ENCODE measurements at regions not wholly inside any gene's neighbourhood (a gene's known extent, or its start where the extent isn't known, plus 50 kb on each side); places are given as distances from the start of the nearest gene placed in this dataset.
"Not testable (repeated sequence)": the region's sequence is repeated elsewhere in the genome, so short reads cannot be mapped to it uniquely, and the experiment has no call there.

DNA sequence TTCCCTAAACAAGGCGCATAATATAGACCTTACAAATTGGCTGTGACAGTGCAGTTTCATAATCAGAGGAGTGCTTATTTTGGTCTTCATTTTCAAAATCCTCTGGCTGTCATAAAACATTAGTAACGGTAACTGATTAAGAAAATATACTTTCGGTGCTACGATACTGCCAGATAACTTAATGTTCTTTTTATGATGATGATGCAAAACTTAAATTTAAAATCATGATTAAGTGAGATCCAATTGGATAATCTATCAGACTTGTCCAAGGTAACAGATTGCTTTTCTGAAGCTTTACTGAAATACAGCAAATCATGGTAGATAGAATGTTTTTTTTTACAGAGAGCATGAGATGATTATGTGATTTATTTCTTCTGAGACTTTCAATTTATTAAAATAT, 364.2 kb upstream of the CNTN3 start:
- no peak for DNase-seq (ENCODE audit: low read depth)

DNA sequence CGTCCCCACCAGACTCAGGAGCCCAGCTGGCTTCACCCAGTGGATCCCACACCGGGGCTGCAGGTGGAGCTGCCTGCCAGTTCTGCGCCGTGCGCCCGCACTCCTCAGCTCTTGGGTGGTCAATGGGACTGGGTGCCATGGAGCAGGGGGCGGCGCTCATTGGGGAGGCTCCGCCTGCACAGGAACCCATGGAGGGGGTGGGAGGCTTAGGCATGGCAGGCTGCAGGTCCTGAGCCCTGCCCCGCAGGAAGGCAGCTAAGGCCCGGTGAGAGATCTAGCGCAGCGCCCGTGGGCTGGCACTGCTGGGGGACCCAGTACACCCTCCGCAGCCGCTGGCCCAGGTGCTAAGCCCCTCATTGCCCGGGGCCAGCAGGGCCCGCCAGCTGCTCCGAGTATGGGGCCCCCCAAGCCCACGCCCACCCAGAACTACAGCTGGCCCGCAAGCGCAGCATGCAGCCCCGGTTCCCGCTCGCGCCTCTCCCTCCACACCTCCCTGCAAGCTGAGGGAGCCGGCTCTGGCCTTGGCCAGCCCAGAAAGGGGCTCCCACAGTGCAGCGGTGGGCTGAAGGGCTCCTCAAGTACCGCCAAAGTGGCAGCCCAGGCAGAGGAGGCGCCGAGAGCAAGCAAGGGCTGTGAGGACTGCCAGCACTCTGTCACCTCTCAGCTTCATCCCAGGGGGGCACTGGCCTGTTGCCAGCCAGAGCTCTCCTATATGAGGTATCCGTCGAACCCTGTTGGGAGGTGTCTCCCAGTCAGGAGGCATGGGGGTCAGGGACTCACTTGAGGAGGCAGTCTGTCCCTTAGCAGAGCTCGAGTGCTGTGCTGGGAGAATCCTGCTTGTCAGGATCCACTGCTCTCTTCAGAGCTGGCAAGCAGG, 370.8 kb upstream of the CNTN3 start:
- DNase-seq (ENCODE audit: low read depth), result not testable (repeated sequence)

DNA sequence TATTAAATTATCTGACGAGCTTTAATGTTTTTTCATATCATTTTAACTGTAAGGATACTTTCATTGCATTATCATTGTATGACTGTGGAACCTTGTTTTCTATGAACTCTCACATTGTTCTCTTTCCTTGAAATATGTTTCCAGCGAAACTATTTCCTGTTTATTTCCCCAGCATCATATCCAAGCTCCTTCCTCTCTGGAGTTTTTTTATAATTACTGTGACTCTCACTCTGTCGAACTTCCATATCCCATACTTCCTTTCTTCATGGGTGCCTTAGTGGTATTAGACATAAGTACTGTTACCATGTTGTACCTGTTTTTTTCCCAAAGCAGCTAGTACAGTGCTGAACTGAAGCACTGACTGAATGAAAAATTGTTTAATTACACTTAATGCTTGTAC, 373.6 kb upstream of the CNTN3 start:
- no peak for DNase-seq (ENCODE audit: low read depth)

DNA sequence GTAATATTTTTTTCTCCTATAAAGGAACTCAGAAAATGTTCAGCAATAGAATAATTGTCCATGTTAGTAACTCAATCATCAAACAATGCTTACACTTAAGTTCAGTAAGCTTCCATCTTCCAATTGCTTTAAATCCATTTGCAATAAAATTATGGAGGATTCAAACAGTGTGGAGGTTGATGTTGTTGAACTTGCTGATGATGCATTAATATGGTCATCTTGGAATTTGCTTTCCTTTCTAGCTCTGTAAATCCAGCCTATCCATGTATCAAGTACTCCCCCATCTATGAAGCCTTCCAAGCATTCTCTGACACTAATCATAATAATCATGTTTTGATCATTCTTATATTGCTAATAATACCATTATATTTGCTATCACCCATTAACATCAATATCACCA, 378.4 kb upstream of the CNTN3 start:
- no peak for DNase-seq (ENCODE audit: low read depth)

DNA sequence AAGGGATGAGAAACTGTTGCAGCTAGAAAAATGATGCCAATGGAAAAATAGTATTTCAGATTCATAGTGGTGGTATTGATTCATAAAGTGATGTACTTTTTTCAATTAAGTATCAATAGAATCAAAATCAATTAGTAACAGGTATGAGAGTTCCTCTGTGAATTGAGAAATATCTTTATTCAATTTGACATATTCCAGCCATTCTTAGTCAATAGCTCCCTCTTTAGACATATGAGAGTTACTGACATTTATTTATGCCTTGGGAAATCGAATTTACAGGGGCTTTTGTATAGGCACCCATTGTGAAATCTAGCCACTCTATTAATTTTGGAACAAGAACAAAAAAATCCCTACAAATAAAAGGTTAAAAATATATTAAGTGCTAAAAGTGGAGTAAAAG, 386.9 kb upstream of the CNTN3 start:
- no peak for DNase-seq (ENCODE audit: low read depth)

DNA sequence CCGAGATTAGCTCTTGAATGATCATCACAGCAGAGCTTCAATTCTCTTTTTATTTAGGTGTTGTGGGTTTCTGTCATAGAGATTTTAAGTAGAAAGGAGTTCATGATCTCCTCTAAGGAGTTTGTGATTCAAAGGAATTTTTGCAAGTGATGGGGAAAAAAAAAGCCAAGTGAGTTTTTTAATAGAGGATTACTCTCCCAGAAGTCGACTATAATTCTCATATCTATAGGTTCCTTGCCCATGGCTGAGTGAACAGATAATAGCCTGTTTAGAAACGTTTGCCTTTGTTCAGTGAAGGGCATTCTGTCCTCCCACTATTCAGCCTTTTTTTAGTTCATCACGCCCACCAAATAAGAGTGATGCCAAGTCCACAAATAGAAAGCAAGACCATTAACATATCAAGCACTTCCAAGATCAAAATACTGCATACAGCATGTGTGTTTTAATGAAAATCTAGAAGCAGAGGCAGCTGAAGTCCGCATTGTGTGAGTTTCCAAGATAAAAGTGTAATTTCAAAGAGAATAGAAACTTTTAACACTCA, 398.4 kb upstream of the CNTN3 start:
- DNase-seq (ENCODE audit: low read depth), result no peak

DNA sequence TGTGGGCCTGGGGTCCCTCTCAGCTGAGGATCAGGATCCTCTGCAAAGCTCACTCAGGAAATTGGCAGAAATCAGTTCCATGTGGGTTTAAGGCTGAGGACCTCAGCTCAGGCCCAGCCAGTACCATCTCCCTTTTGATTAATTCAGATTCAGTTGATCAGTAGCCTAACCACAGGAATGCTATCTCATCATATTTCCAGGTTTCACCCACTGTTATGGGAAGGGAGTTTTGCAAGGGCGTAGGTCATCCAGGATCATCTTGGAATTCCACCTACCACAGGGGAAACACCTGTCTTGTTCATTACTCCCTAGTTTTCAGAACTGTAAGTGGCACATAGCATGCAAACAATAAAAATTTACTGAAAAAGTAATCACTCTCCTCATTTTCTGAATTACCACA, 399.5 kb upstream of the CNTN3 start:
- DNase-seq (ENCODE audit: low read depth), result no peak

DNA sequence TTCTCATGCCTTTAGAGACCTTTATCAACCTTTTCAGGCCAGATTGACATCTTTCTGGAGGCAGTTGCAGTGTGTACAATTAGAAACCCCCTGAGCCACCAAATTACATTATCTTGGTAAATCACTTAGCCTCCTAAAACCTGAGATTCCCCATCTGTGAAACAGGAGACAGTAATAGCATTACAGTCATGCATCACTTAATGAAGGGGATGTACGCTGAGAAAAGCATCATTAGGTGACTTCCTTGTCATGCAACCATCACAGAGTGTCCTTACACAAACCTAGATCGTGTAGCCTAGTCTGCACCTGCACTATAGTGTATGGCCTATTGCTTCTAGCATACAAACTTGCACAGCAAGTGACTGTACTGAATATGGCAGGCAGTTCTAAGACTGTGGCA, 400.8 kb upstream of the CNTN3 start:
- no peak for DNase-seq (ENCODE audit: low read depth)

DNA sequence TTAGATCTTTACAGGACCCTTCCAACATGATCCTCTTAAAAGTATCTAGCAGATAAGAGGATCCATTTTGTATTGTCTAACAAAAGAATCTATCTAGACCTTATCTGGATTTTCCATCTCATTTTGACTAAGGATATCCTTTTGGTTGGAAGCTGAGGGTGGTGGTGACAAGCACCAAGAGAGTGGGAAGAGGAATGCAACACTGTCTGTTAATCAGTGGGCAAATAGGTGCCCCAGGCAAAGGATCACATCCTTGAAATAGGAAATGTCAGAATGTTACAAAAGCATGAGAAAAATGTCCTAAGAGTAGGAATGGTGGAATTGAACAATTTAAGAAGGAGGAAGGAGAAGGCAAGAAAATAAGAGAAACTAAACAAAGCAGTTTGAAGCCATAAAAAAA, 420.7 kb upstream of the CNTN3 start:
- DNase-seq (ENCODE audit: low read depth), result no peak

DNA sequence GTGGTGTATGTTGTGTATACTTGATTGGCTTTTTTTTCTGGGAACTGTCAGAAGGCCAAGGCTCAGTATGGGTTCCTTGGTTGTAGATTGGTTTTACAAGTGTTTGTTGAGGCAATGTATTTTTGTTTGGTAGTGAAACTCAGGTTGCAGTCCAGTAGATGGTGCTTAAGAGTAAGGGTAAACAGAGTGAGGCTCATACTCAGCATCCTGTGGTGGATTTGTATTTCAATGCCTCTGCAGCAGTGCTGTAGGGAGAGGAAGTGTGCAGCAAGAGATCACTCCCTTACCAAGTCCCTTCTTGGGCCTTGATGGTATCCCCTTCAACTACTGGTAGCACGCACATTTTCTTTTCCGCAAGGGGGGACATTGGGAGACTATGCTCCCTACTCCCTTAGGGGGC, 428.5 kb upstream of the CNTN3 start:
- DNase-seq (ENCODE audit: low read depth), result no peak

DNA sequence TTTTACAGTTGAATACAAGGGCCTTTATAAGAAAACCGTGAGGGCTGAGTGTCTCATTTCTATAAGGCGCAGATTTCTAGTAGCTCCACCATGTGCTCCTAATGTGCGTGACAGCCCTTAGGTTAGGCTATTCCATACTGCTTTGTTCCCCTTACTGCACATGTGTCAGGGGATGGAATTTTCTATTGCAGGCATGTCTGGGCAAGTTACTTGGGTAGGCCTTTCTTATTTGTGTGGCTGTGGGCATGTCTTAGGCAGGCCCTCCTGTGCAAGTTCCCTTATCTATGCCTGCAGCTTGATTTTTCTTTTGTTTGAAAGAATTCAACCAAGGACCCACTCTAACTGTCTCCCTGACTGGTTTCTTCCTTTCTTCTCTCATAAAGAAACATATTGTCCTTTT, 434.2 kb upstream of the CNTN3 start:
- DNase-seq (ENCODE audit: low read depth), result no peak

DNA sequence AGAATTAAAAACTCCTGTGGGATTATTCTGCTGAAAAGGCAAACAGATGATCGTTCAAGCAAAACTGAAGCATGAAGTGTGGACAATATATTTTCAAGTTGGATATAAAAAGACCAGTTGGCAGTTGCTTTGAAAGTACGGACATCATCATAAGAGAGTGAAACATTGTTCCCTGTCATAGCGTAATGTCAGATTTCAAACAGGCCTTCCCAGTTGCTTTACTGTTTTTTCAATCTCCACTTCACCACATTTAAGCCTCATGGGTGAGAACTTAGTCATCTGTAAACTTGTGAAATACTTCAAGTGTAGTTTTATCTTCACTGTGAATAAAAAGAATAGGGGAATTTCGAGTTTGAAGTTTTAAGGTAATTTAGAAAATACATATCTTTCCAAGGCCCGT, 435.1 kb upstream of the CNTN3 start:
- no peak for DNase-seq (ENCODE audit: low read depth)

DNA sequence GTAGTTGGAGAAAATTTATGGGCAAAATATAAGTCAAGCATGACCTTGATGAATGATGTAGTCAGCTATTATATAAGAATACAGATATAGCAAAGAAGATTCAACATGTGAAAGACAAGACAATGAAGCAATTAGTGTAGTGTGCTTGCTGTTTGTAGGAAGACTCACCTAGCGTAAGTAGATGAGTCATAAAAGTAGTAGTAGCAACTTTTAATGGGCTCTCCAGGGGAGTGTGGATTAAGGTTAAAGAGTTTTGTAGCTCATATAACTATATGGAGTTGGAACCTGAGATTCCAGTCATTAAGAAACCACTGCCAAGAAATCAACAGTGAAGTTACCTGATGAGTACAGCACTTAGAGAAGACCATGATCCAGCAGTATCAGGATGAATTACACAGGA, 444.7 kb upstream of the CNTN3 start:
- DNase-seq (ENCODE audit: low read depth), result no peak

DNA sequence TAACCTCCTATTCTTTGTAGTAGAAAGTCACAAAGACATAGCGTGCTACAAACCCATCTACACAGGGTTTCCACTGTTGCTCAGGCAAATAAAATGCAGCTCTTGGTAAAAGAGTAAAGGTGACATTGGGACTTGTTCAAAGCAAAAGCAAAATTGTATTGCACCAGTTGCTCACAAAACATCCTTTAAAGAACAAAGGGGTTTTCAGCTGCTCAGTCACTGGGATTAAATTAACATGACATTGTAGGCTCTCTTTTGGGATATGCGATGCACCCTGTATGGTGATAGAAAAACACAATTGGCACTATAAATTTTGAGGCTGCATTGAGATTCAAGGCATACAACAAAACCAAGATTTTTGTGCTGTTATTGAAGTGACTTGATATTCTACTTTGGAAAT, 447.3 kb upstream of the CNTN3 start:
- DNase-seq (ENCODE audit: low read depth), result no peak

DNA sequence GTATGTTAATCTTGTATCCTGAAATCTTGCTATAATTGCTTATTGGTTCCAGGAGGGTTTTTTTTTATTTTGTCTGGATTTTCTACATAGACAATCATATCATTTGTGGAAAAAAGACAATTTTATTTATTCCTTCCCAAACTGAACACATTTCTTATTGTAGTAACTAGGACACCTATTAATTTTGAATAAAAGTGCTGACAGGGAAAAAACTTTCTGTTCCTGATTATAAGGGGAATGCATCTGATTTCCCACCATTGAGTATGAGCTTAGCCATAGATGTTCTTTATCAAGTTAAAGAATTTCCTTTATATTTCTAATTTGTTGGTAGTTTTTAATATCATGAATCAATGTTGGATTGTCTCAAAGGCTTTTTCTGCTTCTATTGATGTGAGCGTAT, 460.7 kb upstream of the CNTN3 start:
- no peak for DNase-seq (ENCODE audit: low read depth)

DNA sequence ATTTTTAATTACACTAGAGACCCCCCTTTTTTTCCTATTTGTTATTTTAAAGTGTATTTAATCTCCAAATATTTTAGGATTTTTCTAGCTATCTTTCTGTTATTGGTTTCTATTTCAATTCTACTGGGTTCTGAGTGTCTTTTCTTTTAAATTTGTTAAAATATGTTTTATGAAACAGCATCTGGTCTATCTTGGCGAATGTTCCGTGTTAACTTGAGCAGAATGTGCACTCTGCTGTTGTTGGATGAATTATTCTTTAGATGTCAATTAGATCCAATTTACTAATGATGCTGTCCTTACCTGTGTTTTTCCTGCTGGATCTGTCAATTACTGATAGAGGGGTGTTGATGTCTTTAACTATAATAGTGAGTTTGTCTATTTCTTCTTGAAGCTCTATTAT, 462.0 kb upstream of the CNTN3 start:
- DNase-seq (ENCODE audit: low read depth), result no peak

DNA sequence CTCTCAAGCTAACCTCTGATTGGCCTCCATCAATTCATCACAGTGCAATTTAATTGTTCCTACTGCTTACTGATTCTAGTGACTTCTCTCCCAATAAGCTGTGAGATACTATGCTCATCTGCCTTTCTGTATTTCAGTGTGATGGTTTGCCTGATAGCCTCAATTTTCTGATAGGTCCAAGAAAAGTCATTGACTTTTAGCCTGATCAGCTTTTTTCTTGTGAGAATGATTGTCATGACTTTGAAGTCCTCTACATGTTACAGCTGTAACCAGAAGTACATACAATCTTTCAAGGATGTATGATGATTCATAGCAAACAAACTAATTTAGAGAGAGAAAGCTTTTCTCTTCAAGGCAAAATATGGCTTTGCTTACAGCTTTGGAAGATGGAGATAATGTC, 463.8 kb upstream of the CNTN3 start:
- no peak for DNase-seq (ENCODE audit: low read depth)

DNA sequence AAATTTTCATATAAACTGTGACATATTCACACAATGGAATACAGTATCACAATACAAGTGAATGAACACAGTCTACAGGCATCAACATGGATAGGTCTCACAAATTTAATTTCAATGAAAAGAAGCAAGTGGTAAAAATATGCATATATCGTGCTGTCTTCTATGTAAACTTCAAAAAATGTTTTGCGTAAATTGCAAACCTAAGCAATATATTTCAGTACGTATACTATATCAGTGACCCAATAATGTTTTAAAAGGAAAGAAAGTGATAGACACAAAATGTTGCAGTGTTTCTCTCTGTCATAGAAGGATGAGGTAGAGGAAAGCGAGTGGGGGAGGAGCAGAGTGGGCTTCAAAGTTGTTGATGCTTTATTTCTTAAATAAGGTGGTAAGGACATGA, 468.4 kb upstream of the CNTN3 start:
- no peak for DNase-seq (ENCODE audit: low read depth)

DNA sequence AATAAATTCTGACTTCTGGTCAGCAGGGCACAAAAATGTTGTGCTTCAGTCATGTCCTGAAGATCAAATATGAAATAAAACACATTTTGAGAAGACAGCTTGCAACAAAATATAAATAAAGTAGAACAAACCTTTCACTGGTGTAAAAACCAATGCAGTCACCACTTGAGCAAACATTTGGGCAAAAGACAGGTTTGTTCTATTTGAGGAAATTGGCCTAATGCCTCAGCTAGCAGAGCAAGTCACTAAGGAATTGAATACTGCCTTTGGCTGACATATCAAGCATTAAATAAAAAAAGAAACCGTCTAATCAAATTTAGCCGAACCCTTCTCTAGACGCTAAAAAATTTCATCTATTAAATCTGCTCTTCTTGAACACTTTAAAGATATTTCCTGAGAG, 475.4 kb upstream of the CNTN3 start:
- DNase-seq (ENCODE audit: low read depth), result no peak

DNA sequence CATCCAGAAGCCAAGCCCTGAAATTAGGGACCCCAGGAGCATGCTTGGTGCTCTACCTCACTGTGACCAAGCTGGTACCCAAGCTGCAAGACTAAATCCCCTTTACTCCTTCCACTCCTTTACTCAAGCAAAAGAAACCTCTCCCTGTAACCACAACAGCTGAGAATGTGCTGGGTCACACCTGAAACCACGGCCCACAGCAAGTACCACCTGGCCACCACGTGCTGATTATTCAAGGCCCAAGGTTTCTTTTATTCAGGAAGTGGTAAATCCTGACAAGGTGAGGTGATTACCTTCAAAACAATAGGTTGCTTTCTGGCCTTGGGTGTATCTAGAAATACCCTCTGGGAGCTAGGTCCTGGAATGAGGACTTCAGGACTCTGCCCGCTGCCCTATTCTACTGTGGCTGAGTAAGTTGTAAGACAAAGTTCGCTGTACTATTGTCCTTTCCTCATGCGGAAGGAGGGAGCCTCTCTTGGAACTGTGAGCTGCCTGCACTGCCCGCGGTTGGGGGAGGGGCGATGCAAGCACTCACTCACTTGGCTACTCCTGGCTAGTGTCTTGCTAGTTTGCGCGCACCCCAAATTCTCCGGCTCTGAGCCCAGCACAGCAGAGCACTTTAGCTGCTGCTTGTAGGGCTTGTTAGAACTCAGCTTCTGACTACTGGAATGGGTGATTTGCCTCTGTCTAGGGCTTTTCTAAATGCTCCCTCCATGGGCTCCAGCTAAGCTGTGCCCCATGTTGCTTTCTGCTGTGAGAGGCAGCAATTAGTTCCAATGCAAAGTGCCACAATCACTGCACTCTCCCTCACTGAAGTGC, 487.1 kb upstream of the CNTN3 start:
- no peak for DNase-seq (ENCODE audit: low read depth)

DNA sequence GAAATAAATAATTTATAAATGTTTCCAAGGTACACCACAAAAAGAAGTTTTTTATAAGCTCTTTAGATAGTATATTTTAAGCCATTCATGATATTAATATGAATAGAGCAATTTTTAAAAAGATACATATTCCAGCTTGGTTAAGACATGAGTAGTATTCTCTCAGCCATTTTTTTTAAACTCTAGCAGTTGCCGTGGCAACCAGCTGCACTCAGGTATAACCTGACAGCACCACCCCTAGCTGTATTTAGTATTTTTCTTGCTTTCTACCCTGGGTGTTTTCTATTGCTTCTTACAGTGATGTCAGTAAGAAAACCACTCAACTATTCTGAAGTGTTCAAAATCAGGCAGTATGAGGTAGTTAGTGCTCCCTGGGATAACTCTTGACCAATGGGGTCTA, 496.3 kb upstream of the CNTN3 start:
- DNase-seq (ENCODE audit: low read depth), result no peak

DNA sequence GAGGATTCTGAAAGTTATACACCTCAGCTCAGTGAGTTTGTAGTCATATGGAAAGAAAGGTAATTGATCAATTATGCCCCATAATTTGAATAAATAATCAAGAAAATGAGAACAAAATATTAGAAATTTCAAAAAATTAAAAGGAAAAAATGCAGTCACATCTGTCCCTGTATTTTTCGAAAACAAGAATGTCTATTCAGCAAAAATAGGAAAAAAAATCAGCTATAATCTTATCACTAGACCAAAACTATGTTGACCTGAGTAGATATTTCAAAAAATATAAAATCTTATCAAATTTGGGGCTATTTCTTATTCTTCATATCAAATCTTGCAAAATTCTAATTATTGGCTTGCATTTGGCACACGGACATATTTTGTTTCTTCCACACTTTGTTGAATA, 501.2 kb upstream of the CNTN3 start:
- no peak for DNase-seq (ENCODE audit: low read depth)

DNA sequence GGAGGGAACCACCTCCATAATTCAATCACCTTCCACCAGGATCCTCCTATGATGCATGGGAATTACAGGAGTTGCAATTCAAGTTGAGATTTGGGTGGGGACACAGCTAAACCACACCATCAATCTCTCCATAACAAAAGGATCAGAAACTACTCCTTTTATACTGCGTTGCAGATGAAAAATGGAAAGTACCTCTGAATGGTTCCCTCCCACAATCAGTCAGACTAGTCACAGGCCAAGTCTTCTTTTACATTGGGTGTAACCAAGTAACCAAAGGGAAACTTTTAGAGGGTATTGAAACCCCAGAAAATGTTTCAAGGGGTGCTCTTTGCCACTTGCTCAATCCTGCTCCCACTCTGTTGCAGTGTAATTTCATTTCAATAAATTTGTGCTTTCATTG, 504.3 kb upstream of the CNTN3 start:
- DNase-seq (ENCODE audit: low read depth), result no peak

Measured in stimulated activated CD8-positive, alpha-beta memory T cell treated with anti-CD3 and anti-CD28 coated beads, Interleukin-12 subunit alpha, Interleukin-12 subunit beta, amount 100 ng/mL, for 1 hour (primary cell).